NB4 (cell line): ENCODE measurements at regions not wholly inside any gene's neighbourhood (a gene's known extent, or its start where the extent isn't known, plus 50 kb on each side); places are given as distances from the start of the nearest gene placed in this dataset.

ENCODE experiments used
- POLR2A ChIP-seq: IDR thresholded peaks from 2 replicates; pipeline ENCODE4 v1.6.1; 2011; ENCODE audit warnings: mild to moderate bottlenecking; ENCODE audit not compliant: insufficient read length; ENCODE audit errors: extremely low read depth
- TF ChIP-seq, protein P1 (sequence below): IDR thresholded peaks from one replicate; pipeline ENCODE4 v1.5.1; 2012; ENCODE audit warnings: low read depth, low read length

DNA sequence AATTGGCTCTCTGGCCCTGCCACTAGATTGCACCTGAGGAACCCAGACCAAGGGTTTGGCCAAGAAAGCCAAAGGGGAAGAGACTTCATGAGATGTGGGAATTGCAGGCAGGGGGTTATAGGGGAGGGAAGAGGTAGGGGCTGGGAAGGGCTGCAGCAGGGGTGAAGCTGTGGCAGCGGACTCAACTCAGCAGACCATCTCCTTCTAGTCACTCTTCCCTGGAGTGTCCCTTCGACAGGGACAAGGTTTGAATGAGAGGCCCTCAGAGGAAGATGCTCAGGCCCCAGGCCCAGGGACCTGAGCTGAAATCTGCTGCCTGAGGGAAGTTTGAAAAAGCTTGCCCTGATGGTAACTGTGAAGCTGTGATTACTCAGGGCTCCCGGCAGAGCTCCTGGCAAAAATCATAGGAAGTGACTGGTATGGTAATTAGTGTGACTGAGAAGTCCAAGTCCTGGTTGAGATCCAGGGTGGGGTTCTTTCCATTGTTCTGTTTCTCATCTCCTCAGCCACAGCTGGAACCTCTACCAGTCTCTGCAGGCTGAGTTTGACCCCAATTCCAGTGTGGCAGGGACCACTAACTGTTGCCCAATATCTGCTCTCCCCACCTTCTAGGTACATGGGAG is 300.9 kb downstream of the CYP26B1 start:
- no peak for TF ChIP-seq POLR2A
- TF ChIP-seq, protein P1, sequence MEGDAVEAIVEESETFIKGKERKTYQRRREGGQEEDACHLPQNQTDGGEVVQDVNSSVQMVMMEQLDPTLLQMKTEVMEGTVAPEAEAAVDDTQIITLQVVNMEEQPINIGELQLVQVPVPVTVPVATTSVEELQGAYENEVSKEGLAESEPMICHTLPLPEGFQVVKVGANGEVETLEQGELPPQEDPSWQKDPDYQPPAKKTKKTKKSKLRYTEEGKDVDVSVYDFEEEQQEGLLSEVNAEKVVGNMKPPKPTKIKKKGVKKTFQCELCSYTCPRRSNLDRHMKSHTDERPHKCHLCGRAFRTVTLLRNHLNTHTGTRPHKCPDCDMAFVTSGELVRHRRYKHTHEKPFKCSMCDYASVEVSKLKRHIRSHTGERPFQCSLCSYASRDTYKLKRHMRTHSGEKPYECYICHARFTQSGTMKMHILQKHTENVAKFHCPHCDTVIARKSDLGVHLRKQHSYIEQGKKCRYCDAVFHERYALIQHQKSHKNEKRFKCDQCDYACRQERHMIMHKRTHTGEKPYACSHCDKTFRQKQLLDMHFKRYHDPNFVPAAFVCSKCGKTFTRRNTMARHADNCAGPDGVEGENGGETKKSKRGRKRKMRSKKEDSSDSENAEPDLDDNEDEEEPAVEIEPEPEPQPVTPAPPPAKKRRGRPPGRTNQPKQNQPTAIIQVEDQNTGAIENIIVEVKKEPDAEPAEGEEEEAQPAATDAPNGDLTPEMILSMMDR: no peak
